KMS-11 (cell line): ENCODE measurements at regions not wholly inside any gene's neighbourhood (a gene's known extent, or its start where the extent isn't known, plus 50 kb on each side); places are given as distances from the start of the nearest gene placed in this dataset.

Source experiments
- H2AFZ ChIP-seq: fragments of 200-600 bp; sonication (generic); 2 replicates; pipeline ENCODE4 v1.6.1; 2016; ENCODE audit warnings: antibody characterized with exemption, mixed run types, low read depth
- H3K27ac ChIP-seq: fragments of 200-600 bp; sonication (generic); 2 replicates; pipeline ENCODE4 v1.6.1; 2016; ENCODE audit warnings: mild to moderate bottlenecking, mixed run types
- H3K27me3 ChIP-seq: fragments of 200-600 bp; sonication (generic); 2 replicates; pipeline ENCODE4 v1.6.1; 2017; ENCODE audit warnings: mild to moderate bottlenecking, low read depth, mixed run types, moderate library complexity; ENCODE audit not compliant: insufficient read depth
- H3K36me3 ChIP-seq: fragments of 200-600 bp; sonication (generic); 2 replicates; pipeline ENCODE4 v1.6.1; 2017; ENCODE audit warnings: mild to moderate bottlenecking, mixed run types; ENCODE audit not compliant: insufficient read depth
- H3K4me1 ChIP-seq: fragments of 200-600 bp; sonication (generic); 2 replicates; pipeline ENCODE4 v1.6.1; 2016; ENCODE audit warnings: mild to moderate bottlenecking, low read depth, mixed run types; ENCODE audit not compliant: poor library complexity, severe bottlenecking
- H3K4me2 ChIP-seq: fragments of 200-600 bp; sonication (generic); 2 replicates; pipeline ENCODE4 v1.7.0; 2016; ENCODE audit warnings: mild to moderate bottlenecking, mixed run types
- H3K4me3 ChIP-seq: fragments of 200-600 bp; sonication (generic); IDR thresholded peaks from 2 replicates; pipeline ENCODE4 v1.6.1; 2017; ENCODE audit warnings: low read depth, low read length, mixed read lengths; ENCODE audit not compliant: insufficient read depth
- H3K79me2 ChIP-seq: fragments of 200-600 bp; sonication (generic); 2 replicates; pipeline ENCODE4 v1.6.1; 2016; ENCODE audit warnings: low read depth, mixed run types; ENCODE audit not compliant: insufficient read depth
- H3K9ac ChIP-seq: fragments of 200-600 bp; sonication (generic); 2 replicates; pipeline ENCODE4 v1.6.1; 2016; ENCODE audit warnings: mild to moderate bottlenecking, mixed run types
- H4K20me1 ChIP-seq: fragments of 200-600 bp; sonication (generic); 2 replicates; pipeline ENCODE4 v1.6.1; 2016; ENCODE audit warnings: mild to moderate bottlenecking, mixed run types; ENCODE audit not compliant: insufficient read depth
- TF ChIP-seq, protein P1 (sequence below): fragments of 200-600 bp; sonication (generic); conservative IDR thresholded peaks from 2 replicates; pipeline ENCODE4 v1.6.1; 2017; ENCODE audit warnings: low read depth, mild to moderate bottlenecking, antibody characterized with exemption, low read length, moderate library complexity, mixed read lengths

DNA sequence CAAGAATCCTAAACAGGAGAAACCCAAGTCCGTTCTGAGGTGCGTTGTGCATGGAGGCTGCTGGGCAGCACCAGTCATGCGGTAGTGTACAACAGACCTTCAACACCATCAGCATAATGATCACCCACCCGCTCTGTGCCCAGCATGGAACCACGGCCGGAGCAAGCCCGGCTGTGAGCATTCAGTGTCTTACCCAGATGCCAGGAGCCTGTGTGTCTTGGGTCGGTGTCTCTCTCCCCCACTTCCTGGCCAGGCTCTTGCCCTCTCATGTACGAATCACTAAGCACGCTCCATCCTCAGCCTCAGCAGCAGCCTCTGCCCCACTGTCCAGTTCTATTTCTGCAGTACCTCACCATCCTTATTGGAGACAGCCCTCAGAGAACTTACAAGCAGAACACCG lies 231.6 kb upstream of the IRS2 start:
- Histone ChIP-seq H3K79me2 (no peaks in the 10 kb centered on the region), H3K36me3 (no peaks in the 10 kb centered on the region), H3K4me3 (no peak overlapping the region), H2AFZ (no peak overlapping the region), H3K4me2 (no peak overlapping the region), H3K27me3 (no peaks in the 10 kb centered on the region), H4K20me1 (no peaks in the 10 kb centered on the region), H3K27ac (no peak overlapping the region), H3K4me1 (no peaks in the 10 kb centered on the region), H3K9ac (no peak overlapping the region)
- TF ChIP-seq, protein P1, sequence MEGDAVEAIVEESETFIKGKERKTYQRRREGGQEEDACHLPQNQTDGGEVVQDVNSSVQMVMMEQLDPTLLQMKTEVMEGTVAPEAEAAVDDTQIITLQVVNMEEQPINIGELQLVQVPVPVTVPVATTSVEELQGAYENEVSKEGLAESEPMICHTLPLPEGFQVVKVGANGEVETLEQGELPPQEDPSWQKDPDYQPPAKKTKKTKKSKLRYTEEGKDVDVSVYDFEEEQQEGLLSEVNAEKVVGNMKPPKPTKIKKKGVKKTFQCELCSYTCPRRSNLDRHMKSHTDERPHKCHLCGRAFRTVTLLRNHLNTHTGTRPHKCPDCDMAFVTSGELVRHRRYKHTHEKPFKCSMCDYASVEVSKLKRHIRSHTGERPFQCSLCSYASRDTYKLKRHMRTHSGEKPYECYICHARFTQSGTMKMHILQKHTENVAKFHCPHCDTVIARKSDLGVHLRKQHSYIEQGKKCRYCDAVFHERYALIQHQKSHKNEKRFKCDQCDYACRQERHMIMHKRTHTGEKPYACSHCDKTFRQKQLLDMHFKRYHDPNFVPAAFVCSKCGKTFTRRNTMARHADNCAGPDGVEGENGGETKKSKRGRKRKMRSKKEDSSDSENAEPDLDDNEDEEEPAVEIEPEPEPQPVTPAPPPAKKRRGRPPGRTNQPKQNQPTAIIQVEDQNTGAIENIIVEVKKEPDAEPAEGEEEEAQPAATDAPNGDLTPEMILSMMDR, result no peak

DNA sequence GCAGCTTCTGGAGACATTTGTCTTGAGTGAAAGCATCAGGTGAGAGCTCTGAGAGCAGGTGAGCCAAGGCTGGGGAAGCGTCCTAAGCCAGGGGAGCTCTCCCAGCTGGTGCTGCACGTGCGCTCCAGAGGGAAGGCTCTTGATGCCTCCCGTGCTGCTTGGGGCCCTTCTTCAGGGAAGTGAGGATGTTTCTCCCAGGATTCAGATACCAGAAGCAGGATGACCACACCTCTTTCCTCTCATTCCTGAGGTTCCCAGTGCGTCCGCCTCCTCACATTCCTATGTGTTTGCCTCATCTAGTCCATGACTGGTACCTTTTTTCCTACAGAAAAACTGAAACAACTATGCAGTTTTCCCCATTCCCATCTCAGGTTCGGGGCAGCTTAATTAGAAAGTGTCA lies 231.0 kb upstream of the IRS2 start:
- Histone ChIP-seq H3K4me3 (no peak overlapping the region), H3K79me2 (no peaks in the 10 kb centered on the region), H3K36me3 (no peaks in the 10 kb centered on the region), H3K4me1 (no peaks in the 10 kb centered on the region), H3K27ac (no peak overlapping the region), H3K4me2 (no peak overlapping the region), H3K27me3 (no peaks in the 10 kb centered on the region), H3K9ac (no peak overlapping the region), H4K20me1 (no peaks in the 10 kb centered on the region), H2AFZ (no peak overlapping the region)
- TF ChIP-seq, protein P1, result no peak

DNA sequence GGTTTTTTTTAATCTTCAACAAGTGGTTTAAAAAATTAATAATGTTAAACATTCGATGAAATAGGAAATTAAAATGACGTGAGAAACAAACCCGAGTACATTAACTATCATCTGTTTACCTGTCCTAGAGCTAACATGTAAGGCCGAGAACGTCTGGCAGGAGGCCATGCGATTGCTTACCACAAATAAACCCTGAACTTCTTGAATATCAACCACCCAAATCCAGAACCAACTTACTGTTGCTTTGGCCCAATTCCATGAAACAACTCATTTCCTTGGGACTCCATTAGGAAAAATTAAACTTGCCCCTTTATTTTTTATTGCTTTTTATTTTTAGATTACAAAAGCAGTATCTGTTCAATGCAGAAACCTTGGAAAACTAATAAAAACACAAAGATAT lies 228.9 kb upstream of the IRS2 start:
- no peak overlapping the region for H3K4me2 ChIP-seq
- no peak overlapping the region for H3K27ac ChIP-seq

DNA sequence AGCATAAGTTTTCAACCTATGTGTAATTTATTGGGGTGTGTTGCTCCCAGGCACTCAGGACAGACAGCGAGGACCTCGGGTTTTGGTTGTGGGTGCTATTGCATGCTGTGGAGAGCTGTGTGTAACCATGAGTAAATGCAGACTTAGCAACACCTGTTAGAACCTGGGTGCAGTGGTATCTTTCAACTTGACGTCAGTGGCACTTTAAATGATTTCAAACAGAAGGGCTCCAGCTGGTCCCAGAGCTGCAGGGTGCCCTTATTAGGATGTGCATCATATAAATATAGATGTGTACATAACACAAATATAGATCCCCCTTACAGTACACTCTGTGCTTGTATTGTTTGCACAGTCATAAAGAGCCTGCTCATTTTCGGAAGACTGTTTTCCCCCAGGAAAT lies 228.3 kb upstream of the IRS2 start:
- Histone ChIP-seq H4K20me1 (no peaks in the 10 kb centered on the region), H3K27ac (no peak overlapping the region), H3K4me3 (no peak overlapping the region), H3K27me3 (no peaks in the 10 kb centered on the region), H3K4me1 (no peaks in the 10 kb centered on the region), H2AFZ (no peak overlapping the region), H3K79me2 (no peaks in the 10 kb centered on the region), H3K36me3 (no peaks in the 10 kb centered on the region), H3K9ac (no peak overlapping the region), H3K4me2 (no peak overlapping the region)
- TF ChIP-seq, protein P1, result no peak

More for the DNA sequence above, 228.9 kb upstream of the IRS2 start:
- no peak overlapping the region for H2AFZ ChIP-seq
- no peaks in the 10 kb centered on the region for H3K79me2 ChIP-seq
- H4K20me1 ChIP-seq, result no peaks in the 10 kb centered on the region
- no peaks in the 10 kb centered on the region for H3K36me3 ChIP-seq
- H3K4me3 ChIP-seq, result no peak overlapping the region
- H3K4me1 ChIP-seq, result no peaks in the 10 kb centered on the region
- H3K9ac ChIP-seq, result no peak overlapping the region
- H3K27me3 ChIP-seq, result no peaks in the 10 kb centered on the region
- TF ChIP-seq, protein P1, result no peak
